Fibroblast of villous mesenchyme (primary cell): ENCODE measurements at regions not wholly inside any gene's neighbourhood (a gene's known extent, or its start where the extent isn't known, plus 50 kb on each side); places are given as distances from the start of the nearest gene placed in this dataset.
A peak's percentile ranks its signal among the peaks of the same experiment; 100 is the strongest.

Experiments used
- DNase-seq: peaks from one replicate; pipeline ENCODE4 v3.0.0-alpha.2; 2010; ENCODE audit warnings: low read depth
- H3K4me3 ChIP-seq: 2 replicates; pipeline ENCODE4 v1.5.1; 2011; ENCODE audit warnings: low read depth, mild to moderate bottlenecking, low read length
- TF ChIP-seq, protein P1 (sequence below): IDR thresholded peaks from 2 replicates; pipeline ENCODE4 v1.5.1; 2012; ENCODE audit warnings: low read depth, mild to moderate bottlenecking, low read length; ENCODE audit not compliant: insufficient read depth

DNA sequence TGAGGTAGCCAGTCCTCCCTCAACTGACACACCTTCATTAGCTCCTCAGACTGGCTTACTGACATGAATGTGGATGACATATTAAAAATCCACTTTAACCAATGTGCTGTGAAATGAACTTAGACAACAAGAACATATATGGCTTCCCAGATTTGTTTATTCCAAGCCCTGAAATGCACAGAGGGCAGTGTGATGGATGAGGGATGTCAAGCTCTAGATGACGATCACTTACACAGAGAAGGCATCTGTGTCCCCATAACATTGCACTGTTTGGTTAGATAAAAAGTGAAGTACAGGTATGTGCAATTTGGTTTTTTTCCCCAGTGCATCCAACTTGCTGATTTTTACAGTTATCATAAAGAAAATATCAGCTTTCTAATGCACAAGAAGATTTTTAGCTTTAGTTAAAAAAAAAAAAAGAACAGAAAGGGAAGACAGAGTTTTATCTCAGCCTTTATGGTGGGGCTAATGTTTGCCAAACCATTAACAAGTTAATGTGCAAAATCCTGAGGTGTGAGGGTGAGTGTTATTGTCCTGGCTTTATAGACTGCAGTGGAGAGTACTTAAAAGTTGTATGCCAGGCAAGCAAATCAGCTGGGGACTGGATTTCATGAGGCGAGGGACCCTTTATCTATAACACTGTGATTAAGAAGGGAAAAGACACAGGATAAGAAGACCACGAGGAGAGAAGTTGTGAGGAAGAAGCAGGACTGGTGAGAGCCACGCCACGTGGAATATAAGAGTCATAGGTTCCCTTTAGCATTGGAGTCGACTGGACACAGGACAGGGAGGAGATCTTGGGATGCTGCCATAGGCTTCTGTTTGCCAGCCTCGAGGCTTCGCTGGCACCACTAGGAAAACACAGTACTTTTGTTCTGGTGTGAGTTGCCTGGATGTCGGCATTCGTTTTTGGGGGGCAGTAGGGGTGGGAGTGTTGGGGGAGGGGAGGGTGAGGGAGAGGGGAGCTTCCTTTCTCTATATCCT lies 90.0 kb upstream of the BACH2 start:
- H3K4me3 ChIP-seq = no peak overlapping the region
- DNase-seq = no peak
- TF ChIP-seq, protein P1, sequence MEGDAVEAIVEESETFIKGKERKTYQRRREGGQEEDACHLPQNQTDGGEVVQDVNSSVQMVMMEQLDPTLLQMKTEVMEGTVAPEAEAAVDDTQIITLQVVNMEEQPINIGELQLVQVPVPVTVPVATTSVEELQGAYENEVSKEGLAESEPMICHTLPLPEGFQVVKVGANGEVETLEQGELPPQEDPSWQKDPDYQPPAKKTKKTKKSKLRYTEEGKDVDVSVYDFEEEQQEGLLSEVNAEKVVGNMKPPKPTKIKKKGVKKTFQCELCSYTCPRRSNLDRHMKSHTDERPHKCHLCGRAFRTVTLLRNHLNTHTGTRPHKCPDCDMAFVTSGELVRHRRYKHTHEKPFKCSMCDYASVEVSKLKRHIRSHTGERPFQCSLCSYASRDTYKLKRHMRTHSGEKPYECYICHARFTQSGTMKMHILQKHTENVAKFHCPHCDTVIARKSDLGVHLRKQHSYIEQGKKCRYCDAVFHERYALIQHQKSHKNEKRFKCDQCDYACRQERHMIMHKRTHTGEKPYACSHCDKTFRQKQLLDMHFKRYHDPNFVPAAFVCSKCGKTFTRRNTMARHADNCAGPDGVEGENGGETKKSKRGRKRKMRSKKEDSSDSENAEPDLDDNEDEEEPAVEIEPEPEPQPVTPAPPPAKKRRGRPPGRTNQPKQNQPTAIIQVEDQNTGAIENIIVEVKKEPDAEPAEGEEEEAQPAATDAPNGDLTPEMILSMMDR = no peak

DNA sequence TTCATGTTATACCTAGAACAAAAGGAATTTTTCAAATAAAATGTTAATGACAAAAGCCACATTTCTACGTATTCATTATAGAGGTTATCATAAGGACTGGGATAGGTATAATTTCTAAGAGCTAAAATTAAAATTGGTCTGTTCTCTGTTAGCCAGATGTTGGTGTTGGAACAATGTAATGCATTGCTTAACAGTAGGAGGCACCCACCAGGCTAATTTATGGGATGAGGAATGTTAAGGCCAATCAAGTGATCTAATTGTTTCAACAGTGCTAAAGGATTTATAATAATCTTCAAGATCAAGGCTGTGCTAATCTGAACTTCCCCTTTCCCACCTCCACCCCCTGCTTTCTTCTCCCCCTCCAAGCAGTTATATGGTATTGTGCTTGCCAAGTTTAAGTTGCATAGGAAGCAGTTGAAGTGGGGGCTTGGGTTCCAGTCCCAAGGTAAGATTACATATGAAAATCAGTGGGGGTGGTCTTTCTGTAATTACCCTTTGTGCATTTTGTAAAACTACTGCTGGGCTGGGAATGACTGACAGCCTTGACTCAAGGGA lies 89.2 kb upstream of the BACH2 start:
- DNase-seq = no peak
- TF ChIP-seq, protein P1 = no peak
- H3K4me3 ChIP-seq = no peak overlapping the region

DNA sequence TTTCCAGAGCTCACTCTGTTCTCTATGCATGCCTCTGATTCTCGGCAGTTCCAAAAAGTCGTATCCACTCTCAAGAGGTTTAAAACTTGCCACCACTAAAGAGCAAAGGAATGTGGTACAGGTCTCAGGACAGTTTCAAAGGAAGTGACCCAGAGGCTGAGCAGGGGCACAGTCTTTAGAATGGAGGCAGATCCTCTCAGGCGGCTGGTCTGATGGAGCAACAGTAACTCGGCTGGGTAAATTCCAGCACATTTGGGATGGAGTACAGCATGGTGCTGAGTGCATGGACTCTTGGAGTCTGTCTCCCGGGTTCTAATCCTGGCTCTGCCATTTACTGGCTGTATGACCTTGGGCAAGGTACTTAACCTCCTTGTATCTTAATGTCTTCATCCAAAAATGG lies 88.1 kb upstream of the BACH2 start:
- DNase-seq = no peak
- TF ChIP-seq, protein P1 = no peak
- H3K4me3 ChIP-seq = no peak overlapping the region

DNA sequence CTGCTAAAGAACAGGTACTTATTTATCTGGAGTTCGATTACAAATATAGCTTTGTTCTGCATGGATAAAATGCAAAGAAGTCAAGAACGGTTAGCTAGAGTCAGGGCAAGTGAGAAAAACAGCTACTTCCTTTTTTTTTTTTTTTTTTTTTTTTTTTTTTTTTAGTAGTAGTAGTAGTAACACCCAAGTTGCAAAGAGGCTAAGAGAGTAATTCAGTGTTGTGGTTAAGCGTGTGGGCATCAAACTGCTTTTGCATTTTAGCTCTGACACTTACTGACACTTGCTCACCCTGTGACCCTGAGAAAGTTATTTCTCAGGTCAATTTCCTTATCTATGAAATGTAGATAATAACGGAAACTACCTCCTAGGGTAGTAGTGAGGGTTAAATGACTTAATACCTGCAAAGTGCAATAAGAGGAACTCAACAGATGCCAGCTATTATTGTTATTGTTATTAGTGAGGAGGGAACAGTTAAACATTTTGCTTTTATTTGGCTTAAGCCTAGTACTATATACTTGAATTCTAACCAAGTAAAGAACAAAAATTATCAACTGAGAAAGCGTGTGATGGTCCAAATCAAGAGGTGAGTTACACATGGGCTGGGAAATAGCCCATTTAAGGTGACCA lies 86.7 kb upstream of the BACH2 start:
- TF ChIP-seq, protein P1 = no peak
- DNase-seq = no peak
- no peak overlapping the region for H3K4me3 ChIP-seq

DNA sequence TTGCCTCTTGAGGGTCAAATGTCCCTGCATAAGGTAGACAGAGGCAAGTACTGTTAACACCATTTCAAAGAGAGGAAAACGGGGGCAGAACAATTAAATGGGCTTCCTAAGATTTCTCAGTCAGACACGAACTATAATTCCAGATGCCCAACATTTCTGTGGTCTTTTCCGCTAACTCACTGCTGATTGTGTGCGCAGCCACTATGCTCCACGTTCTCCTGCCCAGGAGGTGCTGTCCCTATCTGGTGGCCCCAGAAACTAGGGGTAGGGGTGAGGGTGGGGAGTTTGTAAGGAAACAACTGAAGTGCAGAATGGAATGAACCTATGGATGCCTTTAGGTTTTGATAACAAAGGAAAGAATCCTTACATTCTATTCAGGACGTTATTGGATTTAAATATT lies 86.1 kb upstream of the BACH2 start:
- TF ChIP-seq, protein P1 = no peak
- no peak overlapping the region for H3K4me3 ChIP-seq
- no peak for DNase-seq

DNA sequence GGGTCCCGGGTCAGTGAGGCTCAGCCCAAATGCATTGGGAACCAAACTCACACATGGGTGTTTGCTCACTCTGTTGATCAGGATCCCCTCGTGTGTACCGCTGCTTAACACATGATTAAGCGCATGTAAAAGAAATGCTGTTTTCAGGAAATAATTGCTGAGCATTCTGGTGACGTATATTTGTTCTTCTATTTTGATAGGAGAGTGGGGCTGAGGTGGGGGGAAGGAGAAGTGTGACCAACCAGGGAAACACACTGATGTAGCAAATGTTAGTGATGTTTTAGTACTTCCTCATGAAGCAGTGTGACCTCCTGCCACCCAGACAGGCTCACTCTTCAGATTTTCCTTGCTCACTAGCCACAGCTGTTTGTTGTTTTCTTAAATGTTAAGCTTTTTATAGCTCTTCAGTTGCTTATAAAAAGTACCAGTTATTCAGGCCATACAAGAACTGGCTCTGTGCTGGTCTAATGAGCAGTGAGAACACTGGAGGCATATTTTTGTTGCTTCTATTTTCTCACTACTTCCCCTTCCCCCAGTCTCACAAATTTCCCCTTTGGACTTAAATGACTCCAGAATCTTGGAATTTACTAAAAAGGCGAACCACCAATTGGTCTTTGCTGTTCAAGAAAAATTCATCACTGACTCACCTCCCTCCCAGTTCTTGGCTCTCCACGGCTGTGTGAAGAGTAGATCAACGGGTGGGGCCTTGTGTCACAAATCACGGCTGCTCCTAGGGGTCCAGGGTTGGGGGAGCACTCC lies 79.2 kb upstream of the BACH2 start:
- TF ChIP-seq, protein P1 = no peak
- DNase-seq = peak; percentile 79
- H3K4me3 ChIP-seq = no peak overlapping the region
